HG03175 (cell line): ENCODE measurements at regions not wholly inside any gene's neighbourhood (a gene's known extent, or its start where the extent isn't known, plus 50 kb on each side); places are given as distances from the start of the nearest gene placed in this dataset.

Source experiments
- ATAC-seq: cut with Tn5 transposase; IDR thresholded peaks from one replicate; pipeline ENCODE4 v1.9.1; 2021; ENCODE audit warnings: mild to moderate bottlenecking, moderate library complexity; ENCODE audit not compliant: unreplicated experiment

GRCh38 chr2:71879509-71880184 is 268.0 kb downstream of the CYP26B1 start:
- no peak for ATAC-seq

GRCh38 chr2:71878626-71879508 is 268.8 kb downstream of the CYP26B1 start:
- ATAC-seq, result no peak

- ATAC-seq, result no peak
Observed at GRCh38 chr2:71877636-71878035, 270.0 kb downstream of the CYP26B1 start.

GRCh38 chr2:71876542-71877451 is 270.9 kb downstream of the CYP26B1 start:
- ATAC-seq, result no peak

- no peak for ATAC-seq
Observed at GRCh38 chr2:71872466-71873051, 275.1 kb downstream of the CYP26B1 start.

GRCh38 chr2:71865391-71865965 is 282.2 kb downstream of the CYP26B1 start:
- ATAC-seq, result no peak

- ATAC-seq, result no peak
Observed at GRCh38 chr2:71864085-71864484, 283.6 kb downstream of the CYP26B1 start.

GRCh38 chr2:71863396-71863795 is 284.3 kb downstream of the CYP26B1 start:
- ATAC-seq, result no peak

- no peak for ATAC-seq
Observed at GRCh38 chr2:71862921-71863320, 284.7 kb downstream of the CYP26B1 start.

- ATAC-seq, result no peak
Observed at GRCh38 chr2:71861186-71862160, 286.2 kb downstream of the CYP26B1 start.

GRCh38 chr2:71860381-71860926 is 287.2 kb downstream of the CYP26B1 start:
- no peak for ATAC-seq

- ATAC-seq, result no peak
Observed at GRCh38 chr2:71859211-71859847, 288.3 kb downstream of the CYP26B1 start.

GRCh38 chr2:71858071-71858470 is 289.6 kb downstream of the CYP26B1 start:
- no peak for ATAC-seq

GRCh38 chr2:71857636-71858035 is 290.0 kb downstream of the CYP26B1 start:
- no peak for ATAC-seq

- no peak for ATAC-seq
Observed at GRCh38 chr2:71856773-71857525, 290.7 kb downstream of the CYP26B1 start.

- ATAC-seq, result no peak
Observed at GRCh38 chr2:71853858-71854257, 293.8 kb downstream of the CYP26B1 start.

- no peak for ATAC-seq
Observed at GRCh38 chr2:71852141-71852711, 295.4 kb downstream of the CYP26B1 start.
